IMR-90 (cell line): ENCODE measurements at regions not wholly inside any gene's neighbourhood (a gene's known extent, or its start where the extent isn't known, plus 50 kb on each side); places are given as distances from the start of the nearest gene placed in this dataset.

ENCODE experiments used
- ATAC-seq: fragments of 200-7000 bp; cut with Tn5 transposase; 2 replicates; pipeline ENCODE4 v1.9.1; 2020; ENCODE audit warnings: low read depth, mild to moderate bottlenecking, moderate library complexity
- BruUV-seq: library from RNA; stranded (reverse); fragments of 400-500 nt; replicated peaks from 2 replicates; lab custom pipeline; 2021; lab: Mats Ljungman, UMichigan
- CTCF ChIA-PET: fragments of 300-600 bp; formaldehyde crosslinking; extraction: SDS; loops from one replicate; lab custom pipeline; 2021; ENCODE audit warnings: antibody characterized with exemption; lab: Yijun Ruan, JAX
- POLR2A ChIA-PET: fragments of 300-600 bp; sonication (Branson Sonifier 250); formaldehyde crosslinking; loops from one replicate; lab custom pipeline; 2022; ENCODE audit warnings: antibody characterized with exemption; ENCODE audit not compliant: unreplicated experiment; lab: Charles Lee
- DNase-seq: peaks from one replicate; pipeline ENCODE4 v3.0.0; 2013
- H2AFZ ChIP-seq: replicated peaks from 2 replicates; pipeline ENCODE3; 2013; ENCODE audit warnings: low read length, mild to moderate bottlenecking; ENCODE audit not compliant: poor library complexity
- H2AK5ac ChIP-seq: 2 replicates; pipeline ENCODE4 v1.6.1; 2013; ENCODE audit warnings: low read depth, low read length, inconsistent platforms
- H2AK9ac ChIP-seq: replicated peaks from 2 replicates; pipeline ENCODE3; 2013; ENCODE audit warnings: mild to moderate bottlenecking, low read depth, low read length, moderate library complexity; ENCODE audit not compliant: poor library complexity
- H2BK120ac ChIP-seq: 2 replicates; pipeline ENCODE4 v1.6.1; 2013; ENCODE audit warnings: low read depth, low read length, inconsistent platforms
- H2BK15ac ChIP-seq: 3 replicates; pipeline ENCODE4 v1.6.1; 2013; ENCODE audit warnings: low read depth, low read length, inconsistent platforms
- H2BK20ac ChIP-seq: 2 replicates; pipeline ENCODE4 v1.6.1; 2013; ENCODE audit warnings: low read depth, mild to moderate bottlenecking, inconsistent platforms, low read length, moderate library complexity
- H2BK5ac ChIP-seq: 2 replicates; pipeline ENCODE4 v1.6.1; 2013; ENCODE audit warnings: mild to moderate bottlenecking, low read depth, low read length, inconsistent platforms; ENCODE audit not compliant: poor library complexity, severe bottlenecking
- H3K14ac ChIP-seq: replicated peaks from 2 replicates; pipeline ENCODE4 v1.6.1; 2013; ENCODE audit warnings: low read depth, low read length, inconsistent platforms
- H3K18ac ChIP-seq: 2 replicates; pipeline ENCODE4 v1.6.1; 2013; ENCODE audit warnings: low read depth, low read length, control low read depth
- H3K23ac ChIP-seq: 2 replicates; pipeline ENCODE4 v1.6.1; 2013; ENCODE audit warnings: low read depth, low read length, inconsistent platforms
- H3K27ac ChIP-seq: 2 replicates; pipeline ENCODE4 v1.5.1; 2013; ENCODE audit warnings: mild to moderate bottlenecking, control low read depth, low read length; ENCODE audit not compliant: insufficient read depth
- H3K27me3 ChIP-seq: 2 replicates; pipeline ENCODE4 v1.6.1; 2013; ENCODE audit warnings: low read length; ENCODE audit not compliant: control insufficient read depth, insufficient read depth
- H3K36me3 ChIP-seq: 2 replicates; pipeline ENCODE4 v1.6.1; 2013; ENCODE audit warnings: low read length, mixed read lengths; ENCODE audit not compliant: control insufficient read depth, insufficient read depth
- H3K4ac ChIP-seq: 2 replicates; pipeline ENCODE4 v1.6.1; 2013; ENCODE audit warnings: low read depth, low read length, inconsistent platforms
- H3K4me1 ChIP-seq: 2 replicates; pipeline ENCODE4 v1.6.1; 2013; ENCODE audit warnings: low read length, mixed read lengths; ENCODE audit not compliant: control insufficient read depth, insufficient read depth
- H3K4me2 ChIP-seq: 2 replicates; pipeline ENCODE4 v1.6.1; 2013; ENCODE audit warnings: low read depth, mild to moderate bottlenecking, control low read depth, low read length, moderate library complexity
- H3K4me3 ChIP-seq: 2 replicates; pipeline ENCODE4 v1.5.1; 2013; ENCODE audit warnings: low read depth, mild to moderate bottlenecking, control low read depth, low read length, moderate library complexity; ENCODE audit not compliant: insufficient read depth
- H3K56ac ChIP-seq: 2 replicates; pipeline ENCODE4 v1.6.1; 2013; ENCODE audit warnings: low read length, inconsistent platforms; ENCODE audit not compliant: insufficient read depth; ENCODE audit errors: extremely low read depth
- H3K79me1 ChIP-seq, 2 experiments: 2 replicates each; pipeline ENCODE4 v1.6.1; 2013; ENCODE audit warnings: low read length in 2 of 2, inconsistent platforms in 1 of 2, low read depth in 1 of 2
- H3K9ac ChIP-seq: 2 replicates; pipeline ENCODE4 v1.6.1; 2013; ENCODE audit warnings: low read depth, low read length, control low read depth
- H3K9me1 ChIP-seq: 2 replicates; pipeline ENCODE4 v1.6.1; 2013; ENCODE audit warnings: low read length, inconsistent platforms; ENCODE audit not compliant: insufficient read depth
- H3K9me3 ChIP-seq: 2 replicates; pipeline ENCODE4 v1.6.1; 2013; ENCODE audit warnings: low read length; ENCODE audit not compliant: control insufficient read depth, insufficient read depth
- H4K20me1 ChIP-seq: 2 replicates; pipeline ENCODE4 v1.6.1; 2013; ENCODE audit warnings: low read length, inconsistent platforms; ENCODE audit not compliant: insufficient read depth
- H4K5ac ChIP-seq: 2 replicates; pipeline ENCODE4 v1.6.1; 2013; ENCODE audit warnings: mild to moderate bottlenecking, low read depth, low read length, control low read depth
- H4K8ac ChIP-seq, 2 experiments: 2 replicates each; pipeline ENCODE4 v1.6.1; 2013; ENCODE audit warnings: low read depth in 2 of 2, low read length in 2 of 2, control low read depth in 1 of 2, inconsistent platforms in 1 of 2
- H4K91ac ChIP-seq: 2 replicates; pipeline ENCODE4 v1.6.1; 2013; ENCODE audit warnings: low read depth, low read length, inconsistent platforms; ENCODE audit not compliant: insufficient read depth
- BHLHE40 ChIP-seq: fragments of 150-350 bp; IDR thresholded peaks from 2 replicates; pipeline ENCODE4 v1.6.1; 2016; ENCODE audit warnings: mild to moderate bottlenecking, low read depth, low read length
- CEBPB ChIP-seq: IDR thresholded peaks from 2 replicates; pipeline ENCODE4 v1.6.1; 2012; ENCODE audit warnings: low read depth, low read length, improper control_type of control experiment
- CHD1 ChIP-seq: IDR thresholded peaks from 2 replicates; pipeline ENCODE4 v1.6.1; 2012; ENCODE audit warnings: low read depth, low read length, improper control_type of control experiment
- FOS ChIP-seq: fragments of 150-350 bp; IDR thresholded peaks from 2 replicates; pipeline ENCODE4 v1.6.1; 2016; ENCODE audit warnings: low read depth, low read length
- MAFK ChIP-seq: IDR thresholded peaks from 2 replicates; pipeline ENCODE4 v1.6.1; 2012; ENCODE audit warnings: low read depth, low read length, improper control_type of control experiment
- MAZ ChIP-seq: IDR thresholded peaks from 2 replicates; pipeline ENCODE4 v1.6.1; 2012; ENCODE audit warnings: low read depth, mild to moderate bottlenecking, low read length, improper control_type of control experiment, moderate library complexity, borderline replicate concordance
- MXI1 ChIP-seq: IDR thresholded peaks from 2 replicates; pipeline ENCODE4 v1.6.1; 2012; ENCODE audit warnings: low read depth, mild to moderate bottlenecking, low read length, moderate library complexity, borderline replicate concordance
- NFE2L2 ChIP-seq: fragments of 150-350 bp; IDR thresholded peaks from 2 replicates; pipeline ENCODE4 v1.6.1; 2016; ENCODE audit warnings: low read depth, mild to moderate bottlenecking, low read length
- POLR2A ChIP-seq: IDR thresholded peaks from 2 replicates; pipeline ENCODE4 v1.6.1; 2012; ENCODE audit warnings: mild to moderate bottlenecking, low read depth, low read length
- RAD21 ChIP-seq: IDR thresholded peaks from 2 replicates; pipeline ENCODE4 v1.6.1; 2012; ENCODE audit warnings: low read length, improper control_type of control experiment
- RCOR1 ChIP-seq: IDR thresholded peaks from 2 replicates; pipeline ENCODE4 v1.6.1; 2012; ENCODE audit warnings: mild to moderate bottlenecking, low read length, improper control_type of control experiment; ENCODE audit not compliant: insufficient replicate concordance
- RFX5 ChIP-seq: IDR thresholded peaks from 2 replicates; pipeline ENCODE4 v1.8.0; 2012; ENCODE audit warnings: low read depth, mild to moderate bottlenecking, low read length, moderate library complexity
- SMC3 ChIP-seq: fragments of 150-350 bp; IDR thresholded peaks from 2 replicates; pipeline ENCODE4 v1.6.1; 2016; ENCODE audit warnings: low read depth, mild to moderate bottlenecking, antibody characterized with exemption, low read length, moderate library complexity
- WGBS, 2 experiments: methylation state at CpG; one replicate each; pipeline versions ENCODE4 v1.1.5 to v1.1.7; 2013; ENCODE audit warnings: missing lambda C conversion rate in 2 of 2; ENCODE audit not compliant: insufficient read length in 1 of 2; ENCODE audit errors: extremely low coverage in 2 of 2; 5-methylcytosine and 5-hydroxymethylcytosine counted together
- dilution Hi-C: fragments of 300-500 bp; cut with HindIII; formaldehyde crosslinking; loops from one replicate; pipeline ENCODE4 v1.14.3; 2018; ENCODE audit warnings: low sequenced_read_pairs; ENCODE audit not compliant: unreplicated experiment
- in situ Hi-C: fragments of 300-500 bp; cut with MboI; formaldehyde crosslinking; loops from 3 replicates; pipeline ENCODE4 v1.14.3; 2019; ENCODE audit warnings: low sequenced_read_pairs, inconsistent platforms, mixed read lengths
- intact Hi-C: fragments of 100-400 bp; cut with micrococcal nuclease; formaldehyde crosslinking; loops from 2 replicates; pipeline ENCODE4 v1.10.0; 2022
- TF ChIP-seq, protein P1 (sequence below): fragments of 150-350 bp; IDR thresholded peaks from 2 replicates; pipeline ENCODE4 v1.6.1; 2016; ENCODE audit warnings: low read depth, mild to moderate bottlenecking, low read length, moderate library complexity, borderline replicate concordance
- TF ChIP-seq, protein P2 (sequence below): fragments of 150-350 bp; IDR thresholded peaks from 2 replicates; pipeline ENCODE4 v1.6.1; 2017; ENCODE audit warnings: mild to moderate bottlenecking, antibody characterized with exemption, low read length, low read depth
- TF ChIP-seq, protein P3 (sequence below): conservative IDR thresholded peaks from 2 replicates; pipeline ENCODE4 v1.5.1; 2012; ENCODE audit warnings: mild to moderate bottlenecking, low read depth, low read length, improper control_type of control experiment

DNA sequence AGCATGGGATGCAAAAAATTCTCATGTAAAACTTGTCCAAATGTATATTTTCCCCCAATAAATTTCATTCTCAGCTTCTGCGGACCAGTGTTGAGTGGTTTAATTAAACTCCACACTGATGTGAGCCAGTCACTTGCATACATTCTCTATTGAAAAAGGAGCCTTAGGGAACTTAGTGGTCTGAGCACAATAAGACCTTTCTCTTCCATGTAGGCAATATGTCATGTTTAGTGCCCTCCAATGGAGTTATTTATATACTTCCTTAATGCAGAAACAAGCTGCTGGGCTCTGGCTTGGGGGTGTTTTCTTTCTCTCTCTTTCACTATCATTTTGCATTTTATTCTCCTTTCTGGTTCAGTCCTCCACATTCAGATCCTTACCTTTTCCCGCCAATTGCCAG, 196.9 kb downstream of the ANAPC10 start:
- intact Hi-C loops = no loop called here
- Histone ChIP-seq H3K27ac (no peak overlapping the region), H3K4ac (no peak overlapping the region), H2BK15ac (no peak overlapping the region), H4K20me1 (no peaks in the 10 kb centered on the region), H2AK9ac (no peak overlapping the region), H3K9me3 (no peaks in the 10 kb centered on the region), H2BK20ac (no peak overlapping the region), H2BK5ac (no peak overlapping the region), H2BK120ac (no peak overlapping the region), H3K9me1 (no peaks in the 10 kb centered on the region), H3K18ac (no peak overlapping the region), H3K23ac (no peak overlapping the region), H3K4me2 (no peak overlapping the region), H3K4me1 (no peaks in the 10 kb centered on the region), H3K14ac (no peak overlapping the region), H3K4me3 (no peak overlapping the region), H3K79me1 (no peaks in the 10 kb centered on the region), H2AFZ (no peak overlapping the region), H4K91ac (no peak overlapping the region), H3K27me3 (no peaks in the 10 kb centered on the region), H4K8ac (no peak overlapping the region), H4K5ac (no peak overlapping the region), H3K36me3 (no peaks in the 10 kb centered on the region), H3K9ac (no peak overlapping the region), H2AK5ac (no peak overlapping the region), H3K56ac (no peak overlapping the region)
- TF ChIP-seq, protein P1, sequence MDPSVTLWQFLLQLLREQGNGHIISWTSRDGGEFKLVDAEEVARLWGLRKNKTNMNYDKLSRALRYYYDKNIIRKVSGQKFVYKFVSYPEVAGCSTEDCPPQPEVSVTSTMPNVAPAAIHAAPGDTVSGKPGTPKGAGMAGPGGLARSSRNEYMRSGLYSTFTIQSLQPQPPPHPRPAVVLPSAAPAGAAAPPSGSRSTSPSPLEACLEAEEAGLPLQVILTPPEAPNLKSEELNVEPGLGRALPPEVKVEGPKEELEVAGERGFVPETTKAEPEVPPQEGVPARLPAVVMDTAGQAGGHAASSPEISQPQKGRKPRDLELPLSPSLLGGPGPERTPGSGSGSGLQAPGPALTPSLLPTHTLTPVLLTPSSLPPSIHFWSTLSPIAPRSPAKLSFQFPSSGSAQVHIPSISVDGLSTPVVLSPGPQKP = no peak
- TF ChIP-seq MAZ = no peak
- TF ChIP-seq RCOR1 = no peak
- no peak for TF ChIP-seq RFX5
- TF ChIP-seq RAD21 = no peak
- TF ChIP-seq MAFK = no peak
- TF ChIP-seq, protein P2, sequence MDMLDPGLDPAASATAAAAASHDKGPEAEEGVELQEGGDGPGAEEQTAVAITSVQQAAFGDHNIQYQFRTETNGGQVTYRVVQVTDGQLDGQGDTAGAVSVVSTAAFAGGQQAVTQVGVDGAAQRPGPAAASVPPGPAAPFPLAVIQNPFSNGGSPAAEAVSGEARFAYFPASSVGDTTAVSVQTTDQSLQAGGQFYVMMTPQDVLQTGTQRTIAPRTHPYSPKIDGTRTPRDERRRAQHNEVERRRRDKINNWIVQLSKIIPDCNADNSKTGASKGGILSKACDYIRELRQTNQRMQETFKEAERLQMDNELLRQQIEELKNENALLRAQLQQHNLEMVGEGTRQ = no peak
- no peak for TF ChIP-seq CHD1
- TF ChIP-seq POLR2A = no peak
- no peak for TF ChIP-seq FOS
- no peak for TF ChIP-seq MXI1
- TF ChIP-seq, protein P3, sequence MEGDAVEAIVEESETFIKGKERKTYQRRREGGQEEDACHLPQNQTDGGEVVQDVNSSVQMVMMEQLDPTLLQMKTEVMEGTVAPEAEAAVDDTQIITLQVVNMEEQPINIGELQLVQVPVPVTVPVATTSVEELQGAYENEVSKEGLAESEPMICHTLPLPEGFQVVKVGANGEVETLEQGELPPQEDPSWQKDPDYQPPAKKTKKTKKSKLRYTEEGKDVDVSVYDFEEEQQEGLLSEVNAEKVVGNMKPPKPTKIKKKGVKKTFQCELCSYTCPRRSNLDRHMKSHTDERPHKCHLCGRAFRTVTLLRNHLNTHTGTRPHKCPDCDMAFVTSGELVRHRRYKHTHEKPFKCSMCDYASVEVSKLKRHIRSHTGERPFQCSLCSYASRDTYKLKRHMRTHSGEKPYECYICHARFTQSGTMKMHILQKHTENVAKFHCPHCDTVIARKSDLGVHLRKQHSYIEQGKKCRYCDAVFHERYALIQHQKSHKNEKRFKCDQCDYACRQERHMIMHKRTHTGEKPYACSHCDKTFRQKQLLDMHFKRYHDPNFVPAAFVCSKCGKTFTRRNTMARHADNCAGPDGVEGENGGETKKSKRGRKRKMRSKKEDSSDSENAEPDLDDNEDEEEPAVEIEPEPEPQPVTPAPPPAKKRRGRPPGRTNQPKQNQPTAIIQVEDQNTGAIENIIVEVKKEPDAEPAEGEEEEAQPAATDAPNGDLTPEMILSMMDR = no peak
- TF ChIP-seq SMC3 = no peak
- no peak for TF ChIP-seq BHLHE40
- TF ChIP-seq NFE2L2 = no peak
- TF ChIP-seq CEBPB = no peak
- dilution Hi-C loops = no loop called here
- ChIA-PET POLR2A (no interaction called here), CTCF (no interaction called here)
- no peak for DNase-seq
- ATAC-seq = no peak
- no CpG with 5 or more reads among the region's 2 CpGs for WGBS, 2 experiments
- no TSS peak for BruUV-seq
- in situ Hi-C loops = no loop called here
